ENCODE measurements at regions not wholly inside any gene's neighbourhood (a gene's known extent, or its start where the extent isn't known, plus 50 kb on each side); places are given as distances from the start of the nearest gene placed in this dataset.

DNA sequence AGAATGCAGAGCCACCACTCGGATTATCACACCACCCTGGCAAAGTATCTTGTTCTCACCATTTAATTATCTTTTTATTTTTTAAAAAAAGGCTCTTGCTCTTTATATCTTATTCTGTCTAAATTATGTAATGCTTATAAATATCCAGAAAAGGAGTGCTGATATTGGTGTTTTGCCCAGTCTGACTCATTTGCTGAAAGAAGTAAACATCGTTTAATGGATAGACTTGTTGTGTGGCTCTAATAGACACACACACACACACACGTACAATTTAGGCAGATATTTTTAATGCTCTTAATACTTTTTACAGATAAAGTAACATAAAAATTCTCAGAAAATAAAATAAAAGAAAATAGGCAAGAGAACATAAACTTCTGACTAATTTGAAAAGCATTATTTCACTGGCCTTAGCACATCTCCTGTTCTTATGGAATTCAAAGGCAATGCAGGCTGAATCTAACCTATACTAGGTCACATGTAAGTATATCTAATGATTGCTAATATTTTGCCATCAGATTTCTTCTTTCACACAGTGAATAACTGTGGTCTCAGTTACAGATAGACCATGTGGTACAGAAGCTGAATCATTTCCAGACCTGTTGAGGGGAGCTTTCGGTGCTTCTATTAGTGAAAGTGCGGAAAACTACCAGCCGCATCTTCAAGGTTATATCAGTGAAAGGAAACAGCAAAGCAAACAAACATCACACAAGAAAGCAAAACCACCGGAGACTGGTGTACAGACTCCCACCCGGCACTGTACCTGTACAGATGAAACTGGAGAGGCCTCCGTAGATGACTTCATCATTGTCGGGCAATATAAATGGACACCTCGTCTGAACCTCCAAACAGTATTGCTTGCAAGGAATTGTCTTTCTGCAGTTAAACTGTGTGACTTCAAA is 642.1 kb upstream of the ARGLU1 start:
- Histone ChIP-seq H3K4me3 (ENCODE audit: low read depth, low read length) (peak overlapping the region; percentile 31), H3K27ac (ENCODE audit: low read depth, low read length) (peak overlapping the region; percentile 43), H3K27me3 (ENCODE audit: control insufficient read depth, insufficient read depth, low read length) (no peaks in the 10 kb centered on the region), H3K36me3 (ENCODE audit: control insufficient read depth, insufficient read depth, low read length) (no peaks in the 10 kb centered on the region), H3K9me3 (ENCODE audit: control insufficient read depth, insufficient read depth, low read length) (no peaks in the 10 kb centered on the region), H3K4me1 (ENCODE audit: control insufficient read depth, insufficient read depth, low read length) (no peaks in the 10 kb centered on the region)
- DNase-seq (ENCODE audit: low read depth in 4 of 6, low spot score in 6 of 6): no peak
- 56% methylated on average over 6 of the region's 11 CpGs for WGBS (ENCODE audit: insufficient coverage)

DNA sequence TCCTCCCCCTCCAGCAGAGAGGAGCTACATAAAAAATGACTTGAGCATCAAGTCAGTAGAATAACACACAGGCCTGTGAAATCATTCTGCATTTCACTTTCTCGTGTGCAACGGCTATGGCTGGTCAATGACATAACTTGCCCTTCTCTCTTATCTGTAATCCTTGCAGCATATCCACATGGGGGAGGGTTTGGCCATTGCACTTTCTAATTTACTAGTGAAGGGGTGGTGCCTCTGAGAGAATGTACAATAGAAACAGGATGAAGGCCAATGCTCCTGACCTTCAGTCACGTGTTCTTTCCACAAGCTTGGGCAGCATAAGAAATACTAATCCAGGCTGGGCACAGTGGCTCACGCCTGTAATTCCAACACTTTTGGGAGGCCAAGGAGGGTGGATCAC is 641.0 kb upstream of the ARGLU1 start:
- H3K9me3 ChIP-seq (ENCODE audit: control insufficient read depth, insufficient read depth, low read length): no peaks in the 10 kb centered on the region
- DNase-seq (ENCODE audit: low read depth in 4 of 6, low spot score in 6 of 6): no peak
- no peaks in the 10 kb centered on the region for H3K36me3 ChIP-seq (ENCODE audit: control insufficient read depth, insufficient read depth, low read length)

DNA sequence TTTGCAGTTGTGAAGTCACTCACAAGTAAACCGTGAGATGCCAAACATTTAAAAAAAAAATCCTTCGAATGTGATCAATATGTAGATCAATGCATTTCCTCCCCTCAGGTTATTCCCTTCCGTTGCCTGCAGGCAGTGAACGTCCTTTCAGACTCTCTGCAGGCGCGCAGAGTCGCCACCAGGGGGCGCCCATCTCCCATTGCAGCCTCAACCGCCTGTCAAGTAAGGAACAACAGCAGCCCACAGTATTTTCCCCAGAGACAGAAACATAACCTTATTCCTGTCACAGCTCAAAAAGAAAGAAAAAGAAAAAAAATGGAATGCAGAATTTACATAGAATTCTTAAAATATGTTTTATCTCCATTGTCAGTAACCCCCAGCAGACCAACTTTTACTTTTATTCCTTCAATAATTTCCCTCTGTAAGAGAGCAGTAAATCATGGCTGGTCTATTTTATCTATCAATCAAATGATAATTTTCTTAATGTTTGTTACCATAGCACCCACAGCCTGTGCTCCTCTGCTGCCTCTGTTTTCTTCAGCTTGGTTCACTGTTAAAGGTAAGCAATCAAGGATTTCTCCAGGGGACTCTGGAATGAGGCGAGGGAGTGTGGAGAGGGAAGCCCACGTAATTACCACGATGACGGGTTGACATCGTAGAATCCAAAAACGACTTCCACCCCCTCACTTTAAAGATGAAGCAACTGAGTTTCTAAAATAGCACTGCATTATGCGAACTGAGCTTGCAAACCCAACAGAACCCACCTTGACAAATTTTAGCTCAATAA is 637.6 kb upstream of the ARGLU1 start:
- no peak overlapping the region for H3K27ac ChIP-seq (ENCODE audit: low read depth, low read length)
- H3K36me3 ChIP-seq (ENCODE audit: control insufficient read depth, insufficient read depth, low read length): no peaks in the 10 kb centered on the region
- peak in 5 of 6 donors; percentile 52 to 94 (median 68) for DNase-seq (ENCODE audit: low read depth in 4 of 6, low spot score in 6 of 6)
- no peaks in the 10 kb centered on the region for H3K9me3 ChIP-seq (ENCODE audit: control insufficient read depth, insufficient read depth, low read length)
- peaks cover 5% of the 10 kb centered on the region for H3K4me1 ChIP-seq (ENCODE audit: control insufficient read depth, insufficient read depth, low read length)
- 33% methylated on average over 14 of the region's 16 CpGs for WGBS (ENCODE audit: insufficient coverage)
- H3K27me3 ChIP-seq (ENCODE audit: control insufficient read depth, insufficient read depth, low read length): no peaks in the 10 kb centered on the region
- no peak overlapping the region for H3K4me3 ChIP-seq (ENCODE audit: low read depth, low read length)

More for the DNA sequence above, 641.0 kb upstream of the ARGLU1 start:
- 79% methylated on average over 2 of the region's 4 CpGs for WGBS (ENCODE audit: insufficient coverage)
- Histone ChIP-seq H3K27me3 (ENCODE audit: control insufficient read depth, insufficient read depth, low read length) (no peaks in the 10 kb centered on the region), H3K4me3 (ENCODE audit: low read depth, low read length) (no peak overlapping the region), H3K4me1 (ENCODE audit: control insufficient read depth, insufficient read depth, low read length) (no peaks in the 10 kb centered on the region), H3K27ac (ENCODE audit: low read depth, low read length) (no peak overlapping the region)

DNA sequence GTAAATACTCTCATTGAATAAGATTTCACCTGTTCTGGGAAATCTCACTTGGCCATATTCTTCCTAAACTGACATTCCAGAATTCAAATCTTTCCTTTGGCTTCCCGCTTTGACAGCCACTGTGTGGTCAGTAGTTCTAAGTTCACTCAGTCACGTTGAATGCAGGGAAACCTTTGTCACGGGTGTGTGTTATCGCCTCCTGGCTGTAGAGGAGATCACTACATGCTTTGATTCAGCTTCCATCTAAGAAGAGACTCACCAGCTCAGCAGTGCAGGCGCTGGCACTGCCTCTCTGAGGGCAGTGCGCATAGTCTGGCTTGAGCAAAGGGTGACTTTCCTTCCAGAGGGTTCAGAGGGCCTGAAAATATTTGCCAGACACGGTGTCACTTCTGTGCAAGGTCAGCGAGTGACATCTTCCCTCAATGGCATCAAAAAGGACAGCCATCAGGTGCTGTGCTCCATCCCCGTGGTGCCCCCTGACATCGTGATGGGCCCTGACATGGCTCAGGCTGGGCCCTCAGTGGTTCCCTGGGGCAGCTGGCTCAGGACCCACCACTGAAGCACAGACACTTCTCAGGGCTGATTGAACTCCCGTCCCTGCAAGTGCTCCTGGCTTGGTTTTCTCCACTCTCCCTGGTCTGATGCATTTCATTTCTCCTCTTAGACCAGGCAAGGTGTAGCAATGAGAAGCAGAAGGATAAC is 635.4 kb upstream of the ARGLU1 start:
- 78% methylated on average over 11 of the region's 11 CpGs for WGBS (ENCODE audit: insufficient coverage)
- H3K27ac ChIP-seq (ENCODE audit: low read depth, low read length): peak overlapping the region; percentile 47
- peak in 1 of 6 donors; percentile 50 for DNase-seq (ENCODE audit: low read depth in 4 of 6, low spot score in 6 of 6)

GRCh38 chr13:107202371-107203023 is 634.6 kb upstream of the ARGLU1 start:
- no peaks in the 10 kb centered on the region for H3K27me3 ChIP-seq (ENCODE audit: control insufficient read depth, insufficient read depth, low read length)
- no peak overlapping the region for H3K4me3 ChIP-seq (ENCODE audit: low read depth, low read length)
- no peaks in the 10 kb centered on the region for H3K9me3 ChIP-seq (ENCODE audit: control insufficient read depth, insufficient read depth, low read length)
- H3K4me1 ChIP-seq (ENCODE audit: control insufficient read depth, insufficient read depth, low read length): peaks cover 5% of the 10 kb centered on the region
- H3K27ac ChIP-seq (ENCODE audit: low read depth, low read length): peak overlapping the region; percentile 47
- H3K36me3 ChIP-seq (ENCODE audit: control insufficient read depth, insufficient read depth, low read length): no peaks in the 10 kb centered on the region
- peak in 1 of 6 donors; percentile 35 for DNase-seq (ENCODE audit: low read depth in 4 of 6, low spot score in 6 of 6)
- WGBS (ENCODE audit: insufficient coverage): 68% methylated on average over 4 of the region's 4 CpGs

More for the DNA sequence above, 635.4 kb upstream of the ARGLU1 start:
- Histone ChIP-seq H3K9me3 (ENCODE audit: control insufficient read depth, insufficient read depth, low read length) (no peaks in the 10 kb centered on the region), H3K4me1 (ENCODE audit: control insufficient read depth, insufficient read depth, low read length) (peaks cover 5% of the 10 kb centered on the region), H3K36me3 (ENCODE audit: control insufficient read depth, insufficient read depth, low read length) (no peaks in the 10 kb centered on the region), H3K4me3 (ENCODE audit: low read depth, low read length) (no peak overlapping the region), H3K27me3 (ENCODE audit: control insufficient read depth, insufficient read depth, low read length) (no peaks in the 10 kb centered on the region)

- H3K27ac ChIP-seq (ENCODE audit: low read depth, low read length): no peak overlapping the region
- WGBS (ENCODE audit: insufficient coverage): 93% methylated on average over 2 of the region's 6 CpGs
- H3K36me3 ChIP-seq (ENCODE audit: control insufficient read depth, insufficient read depth, low read length): no peaks in the 10 kb centered on the region
- no peak overlapping the region for H3K4me3 ChIP-seq (ENCODE audit: low read depth, low read length)
- no peaks in the 10 kb centered on the region for H3K9me3 ChIP-seq (ENCODE audit: control insufficient read depth, insufficient read depth, low read length)
- no peak for DNase-seq (ENCODE audit: low read depth in 4 of 6, low spot score in 6 of 6)
- peaks cover 5% of the 10 kb centered on the region for H3K4me1 ChIP-seq (ENCODE audit: control insufficient read depth, insufficient read depth, low read length)
- H3K27me3 ChIP-seq (ENCODE audit: control insufficient read depth, insufficient read depth, low read length): no peaks in the 10 kb centered on the region
These were observed 632.6 kb upstream of the ARGLU1 start for GRCh38 chr13:107200491-107200890.

GRCh38 chr13:107192289-107192688 is 624.4 kb upstream of the ARGLU1 start:
- Histone ChIP-seq H3K27ac (ENCODE audit: low read depth, low read length) (no peak overlapping the region), H3K36me3 (ENCODE audit: control insufficient read depth, insufficient read depth, low read length) (no peaks in the 10 kb centered on the region), H3K4me1 (ENCODE audit: control insufficient read depth, insufficient read depth, low read length) (no peaks in the 10 kb centered on the region), H3K27me3 (ENCODE audit: control insufficient read depth, insufficient read depth, low read length) (no peaks in the 10 kb centered on the region), H3K9me3 (ENCODE audit: control insufficient read depth, insufficient read depth, low read length) (peaks cover 4% of the 10 kb centered on the region), H3K4me3 (ENCODE audit: low read depth, low read length) (no peak overlapping the region)
- 29% methylated on average over 5 of the region's 7 CpGs for WGBS (ENCODE audit: insufficient coverage)
- no peak for DNase-seq (ENCODE audit: low read depth in 4 of 6, low spot score in 6 of 6)

GRCh38 chr13:107190065-107190464 is 622.1 kb upstream of the ARGLU1 start:
- Histone ChIP-seq H3K4me1 (ENCODE audit: control insufficient read depth, insufficient read depth, low read length) (no peaks in the 10 kb centered on the region), H3K27ac (ENCODE audit: low read depth, low read length) (no peak overlapping the region), H3K4me3 (ENCODE audit: low read depth, low read length) (no peak overlapping the region), H3K36me3 (ENCODE audit: control insufficient read depth, insufficient read depth, low read length) (no peaks in the 10 kb centered on the region), H3K9me3 (ENCODE audit: control insufficient read depth, insufficient read depth, low read length) (peaks cover 4% of the 10 kb centered on the region), H3K27me3 (ENCODE audit: control insufficient read depth, insufficient read depth, low read length) (no peaks in the 10 kb centered on the region)
- WGBS (ENCODE audit: insufficient coverage): no CpG with 5 or more reads among the region's 1 CpG
- DNase-seq (ENCODE audit: low read depth in 4 of 6, low spot score in 6 of 6): no peak

DNA sequence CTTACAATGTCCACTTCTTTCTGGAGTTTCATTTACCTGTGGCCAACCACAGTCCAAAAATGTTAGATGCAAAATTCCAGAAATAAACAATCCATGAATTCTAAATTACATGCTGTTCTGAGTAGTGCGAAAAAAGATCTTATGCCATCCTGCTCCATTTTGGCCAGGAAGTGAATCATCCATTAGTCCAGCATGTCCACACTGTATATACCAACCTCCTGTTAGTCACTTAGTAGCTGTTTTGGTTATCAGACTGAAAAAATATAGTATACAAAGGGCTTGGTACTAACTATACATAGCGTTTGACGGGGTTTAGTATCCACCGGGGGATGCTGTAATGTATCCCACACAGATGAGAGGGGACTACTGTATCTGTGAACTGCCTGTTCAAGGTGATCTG is 618.0 kb upstream of the ARGLU1 start:
- H3K36me3 ChIP-seq (ENCODE audit: control insufficient read depth, insufficient read depth, low read length): no peaks in the 10 kb centered on the region
- H3K4me1 ChIP-seq (ENCODE audit: control insufficient read depth, insufficient read depth, low read length): no peaks in the 10 kb centered on the region
- no peaks in the 10 kb centered on the region for H3K27me3 ChIP-seq (ENCODE audit: control insufficient read depth, insufficient read depth, low read length)
- H3K9me3 ChIP-seq (ENCODE audit: control insufficient read depth, insufficient read depth, low read length): no peaks in the 10 kb centered on the region
- DNase-seq (ENCODE audit: low read depth in 4 of 6, low spot score in 6 of 6): no peak
- H3K27ac ChIP-seq (ENCODE audit: low read depth, low read length): no peak overlapping the region
- H3K4me3 ChIP-seq (ENCODE audit: low read depth, low read length): no peak overlapping the region
- WGBS (ENCODE audit: insufficient coverage): no CpG with 5 or more reads among the region's 4 CpGs
